Stimulated activated CD4-positive, alpha-beta T cell treated with anti-CD3 and anti-CD28 coated beads, TNF-alpha, amount 100 ng/mL, for 1 hour (primary cell): ENCODE measurements at regions not wholly inside any gene's neighbourhood (a gene's known extent, or its start where the extent isn't known, plus 50 kb on each side); places are given as distances from the start of the nearest gene placed in this dataset.

Experiments used
- DNase-seq, 3 donors: peaks; one replicate each; pipeline ENCODE4 v3.0.0-alpha.2; 2020; ENCODE audit warnings: low read depth in 3 of 3, low spot score in 1 of 3

- no peak for DNase-seq
Measured at GRCh38 chr2:19614066-19614465, 255.6 kb upstream of the OSR1 start.

GRCh38 chr2:19611491-19612332 lies 253.3 kb upstream of the OSR1 start:
- DNase-seq: no peak

- DNase-seq: no peak
Measured at GRCh38 chr2:19609266-19609665, 250.8 kb upstream of the OSR1 start.

DNA sequence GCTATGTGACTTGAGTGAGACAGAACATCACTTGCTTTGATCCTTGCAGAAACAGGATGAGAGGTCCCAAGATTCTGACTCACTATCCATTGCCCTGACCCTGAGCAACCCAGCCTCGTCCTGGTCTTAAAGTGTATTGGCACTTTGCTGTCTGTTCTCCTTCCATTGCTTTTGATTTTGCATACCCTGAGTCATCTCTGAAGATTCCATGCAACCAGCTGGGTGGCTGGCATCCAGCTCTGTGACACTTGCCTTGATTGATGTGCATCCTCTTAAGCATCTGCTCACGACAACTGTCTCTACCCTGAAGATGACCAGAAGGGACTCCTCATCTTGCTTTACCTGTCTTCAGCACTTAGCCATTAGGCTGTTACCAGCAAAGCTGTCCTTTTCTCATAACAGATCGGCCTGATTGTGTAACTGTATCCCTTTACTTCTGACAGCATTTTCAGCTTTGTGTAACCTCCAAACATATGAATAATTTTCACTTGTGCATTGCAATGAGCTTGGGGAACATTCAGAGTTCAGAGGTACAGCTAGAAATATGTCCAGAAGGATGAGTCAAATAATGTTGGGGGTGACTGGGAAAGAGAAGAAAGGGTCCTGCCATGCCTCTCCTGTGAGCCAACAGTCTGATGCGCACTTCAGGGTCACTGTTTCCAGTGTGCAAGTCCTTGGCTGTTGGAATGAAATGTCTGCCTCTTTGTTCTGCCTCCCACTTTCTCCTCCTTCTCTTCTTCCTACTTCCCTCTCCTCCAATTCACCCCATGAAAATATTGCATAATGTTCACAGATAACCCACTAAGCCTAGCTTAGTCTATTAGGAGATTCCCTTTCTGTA lies 249.7 kb upstream of the OSR1 start:
- no peak for DNase-seq

DNA sequence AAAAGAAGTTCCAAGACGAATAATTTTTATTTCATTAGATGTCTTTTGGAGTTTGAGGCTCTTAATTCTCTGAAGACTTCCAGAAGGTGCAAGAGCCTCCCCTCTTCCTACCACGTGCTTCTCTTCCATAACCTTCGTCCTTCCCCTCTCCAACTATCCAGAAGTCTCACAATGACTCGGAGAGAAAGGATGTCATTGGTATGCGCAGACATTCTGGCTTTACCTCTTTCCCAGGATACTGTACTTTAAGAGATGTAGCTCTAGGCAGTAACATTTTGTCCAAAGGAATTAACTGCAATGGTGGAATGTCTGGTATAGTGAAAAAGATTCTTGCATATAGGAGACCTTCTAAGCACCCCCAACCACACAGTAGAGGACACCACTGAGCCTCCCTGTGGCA lies 249.0 kb upstream of the OSR1 start:
- DNase-seq: no peak

DNA sequence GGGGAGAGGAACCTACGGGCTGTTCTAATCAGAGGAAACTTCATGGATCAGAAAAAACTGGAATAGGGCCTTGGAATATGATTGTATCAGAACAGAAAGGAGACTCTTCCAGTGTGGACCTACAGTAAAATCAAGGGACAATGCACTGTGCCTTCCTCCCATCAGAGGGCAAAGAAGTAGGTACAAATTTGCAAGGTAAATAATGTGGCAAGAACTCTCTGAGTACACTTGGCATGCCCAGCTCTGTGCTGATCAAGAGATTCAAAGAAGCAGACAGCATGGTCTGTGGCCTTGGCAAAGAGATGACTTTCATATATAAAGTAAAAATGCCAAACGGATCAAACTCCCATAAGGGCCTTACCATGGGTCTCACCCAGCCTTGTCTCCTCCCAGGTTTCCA lies 242.6 kb upstream of the OSR1 start:
- no peak for DNase-seq

GRCh38 chr2:19600506-19600905 lies 242.1 kb upstream of the OSR1 start:
- no peak for DNase-seq

DNA sequence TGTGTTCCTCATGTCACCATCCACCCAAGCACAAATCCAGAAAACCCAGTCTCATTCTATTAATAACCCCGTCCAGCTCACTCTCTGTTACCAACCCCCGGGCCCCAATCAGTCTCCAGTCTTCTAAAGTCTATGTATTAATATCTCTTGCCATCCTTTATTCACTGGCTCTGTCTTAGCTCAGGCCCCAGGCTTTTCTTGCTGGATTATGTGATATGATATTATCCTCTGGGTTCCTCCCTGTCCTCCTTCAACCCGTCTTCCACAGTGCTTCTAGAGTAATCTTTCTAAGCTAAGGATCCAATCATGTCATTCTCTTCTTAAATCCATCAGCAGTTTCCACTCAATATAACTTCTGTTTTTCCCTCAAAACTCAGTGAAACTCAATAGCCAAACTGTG lies 240.5 kb upstream of the OSR1 start:
- DNase-seq: no peak

GRCh38 chr2:19592197-19592596 lies 233.8 kb upstream of the OSR1 start:
- no peak for DNase-seq

- DNase-seq: no peak
Measured at GRCh38 chr2:19589791-19590190, 231.4 kb upstream of the OSR1 start.

- DNase-seq: no peak
Measured at GRCh38 chr2:19580830-19581229, 222.4 kb upstream of the OSR1 start.

- DNase-seq: no peak
Measured at GRCh38 chr2:19580264-19580663, 221.8 kb upstream of the OSR1 start.

- no peak for DNase-seq
Measured at GRCh38 chr2:19579461-19579860, 221.0 kb upstream of the OSR1 start.

- DNase-seq: no peak
Measured at GRCh38 chr2:19577723-19578122, 219.3 kb upstream of the OSR1 start.

GRCh38 chr2:19576411-19576810 lies 218.0 kb upstream of the OSR1 start:
- no peak for DNase-seq

- DNase-seq: no peak
Measured at GRCh38 chr2:19575641-19576040, 217.2 kb upstream of the OSR1 start.

DNA sequence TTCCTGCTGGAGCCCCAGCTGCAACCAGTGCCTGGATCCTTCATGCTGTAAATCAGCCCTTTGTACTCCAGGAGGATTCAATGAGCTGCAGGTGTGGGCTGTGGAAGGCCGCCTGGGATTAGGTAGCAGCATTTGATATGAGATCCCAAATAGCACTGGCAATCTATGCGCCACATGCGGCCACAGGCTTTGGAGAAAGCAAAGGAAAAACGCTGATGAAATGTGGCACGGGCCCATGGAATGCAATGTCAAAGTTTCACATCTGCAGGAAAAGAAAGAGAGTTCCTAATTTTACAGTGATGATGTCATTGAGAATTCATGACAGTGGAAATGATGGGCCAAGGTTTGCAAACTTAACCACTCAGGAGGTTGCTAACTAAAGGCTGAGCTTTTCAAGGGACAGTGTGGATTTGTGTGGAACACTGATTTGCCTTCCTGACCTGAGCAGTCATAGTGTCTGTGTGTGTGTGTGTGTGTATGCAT lies 216.4 kb upstream of the OSR1 start:
- no peak for DNase-seq

DNA sequence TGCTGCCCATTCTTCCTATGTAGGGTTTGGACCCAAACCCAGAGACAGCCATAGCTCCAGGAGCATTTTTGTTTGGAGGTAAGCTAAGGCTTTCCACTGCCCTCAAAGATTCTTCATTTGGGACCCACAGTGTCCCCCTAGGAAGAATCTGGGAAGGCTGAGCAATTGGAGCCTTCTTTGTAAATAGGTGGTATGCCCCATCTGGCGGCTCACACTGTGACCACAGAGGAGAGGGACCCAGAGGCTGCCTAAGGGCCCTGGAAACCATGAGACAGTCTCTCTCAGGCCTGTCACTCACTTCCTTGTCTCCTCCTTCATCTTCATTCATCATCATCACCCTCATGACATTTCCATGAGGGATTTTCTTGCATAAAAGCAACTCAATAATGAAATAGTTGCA lies 215.4 kb upstream of the OSR1 start:
- DNase-seq: no peak

- DNase-seq: no peak
Measured at GRCh38 chr2:19571773-19572172, 213.3 kb upstream of the OSR1 start.

- DNase-seq: no peak
Measured at GRCh38 chr2:19569300-19569791, 210.9 kb upstream of the OSR1 start.

- DNase-seq: no peak
Measured at GRCh38 chr2:19568809-19569208, 210.4 kb upstream of the OSR1 start.

GRCh38 chr2:19560785-19561184 lies 202.4 kb upstream of the OSR1 start:
- no peak for DNase-seq
